Testis (tissue), 2 donors: ENCODE measurements at regions not wholly inside any gene's neighbourhood (a gene's known extent, or its start where the extent isn't known, plus 50 kb on each side); places are given as distances from the start of the nearest gene placed in this dataset.

ENCODE experiments used
- CTCF ChIP-seq, 3 experiments: fragments of 450-650 bp in 2 of 3; fragments of 200-600 bp in 1 of 3; sonication (generic) in 1 of 3; IDR thresholded peaks; one replicate each; pipeline ENCODE4 v1.5.1; 2016 to 2019; ENCODE audit warnings: antibody characterized with exemption in 3 of 3, mild to moderate bottlenecking in 2 of 3, moderate library complexity in 1 of 3
- POLR2A ChIP-seq: fragments of 450-650 bp; IDR thresholded peaks from one replicate; pipeline ENCODE4 v1.6.1; 2017; ENCODE audit warnings: antibody characterized with exemption, mild to moderate bottlenecking, moderate library complexity

GRCh38 chr7:31249671-31250070, 90.9 kb downstream of the NEUROD6 start:
- no peak for TF ChIP-seq POLR2A
- no peak for TF ChIP-seq CTCF (IDR thresholded peaks at IDR 0.05)
